PFSK-1 (cell line): ENCODE measurements at regions not wholly inside any gene's neighbourhood (a gene's known extent, or its start where the extent isn't known, plus 50 kb on each side); places are given as distances from the start of the nearest gene placed in this dataset.

Experiments
- POLR2AphosphoS5 ChIP-seq: IDR thresholded peaks from 2 replicates; pipeline ENCODE4 v1.6.1; 2012; ENCODE audit warnings: low read depth, mild to moderate bottlenecking, control low read depth, low read length, moderate library complexity
- SIN3A ChIP-seq: IDR thresholded peaks from 2 replicates; pipeline ENCODE4 v1.6.1; 2012; ENCODE audit warnings: mild to moderate bottlenecking, low read length, moderate library complexity, borderline replicate concordance; ENCODE audit not compliant: insufficient read depth
- TAF1 ChIP-seq: IDR thresholded peaks from 2 replicates; pipeline ENCODE4 v1.6.1; 2012; ENCODE audit warnings: low read length, control low read depth, borderline replicate concordance; ENCODE audit not compliant: insufficient read depth
- TF ChIP-seq, protein P1 (sequence below), 2 experiments: IDR thresholded peaks; 2 replicates each; pipeline versions ENCODE4 v1.6.1 to v1.8.0; 2011 to 2012; ENCODE audit warnings: low read depth in 2 of 2, low read length in 2 of 2, control low read depth in 1 of 2, inconsistent platforms in 1 of 2, mild to moderate bottlenecking in 1 of 2, moderate library complexity in 1 of 2; ENCODE audit not compliant: insufficient read depth in 1 of 2

DNA sequence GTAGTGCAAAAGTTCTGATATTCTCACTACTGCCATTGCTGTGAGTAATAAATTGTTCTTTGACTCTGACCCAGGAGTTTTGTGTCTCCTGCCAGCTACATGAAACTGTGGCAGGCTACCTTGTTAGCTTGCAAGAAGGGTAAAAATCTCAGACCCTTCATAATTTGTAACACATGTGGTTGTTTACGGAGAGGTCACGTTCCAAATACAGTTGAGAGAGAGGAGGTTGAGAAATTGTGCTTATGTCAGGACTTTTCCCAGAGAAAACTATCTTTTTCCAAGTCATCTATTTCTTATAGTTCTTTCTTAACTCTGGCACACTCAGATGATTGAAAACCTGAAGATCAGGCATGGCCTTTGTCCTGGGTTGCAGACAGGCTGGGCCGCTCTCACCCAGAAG, 114.4 kb upstream of the SVIL start:
- TF ChIP-seq POLR2AphosphoS5 (no peak), TAF1 (no peak), SIN3A (no peak)
- TF ChIP-seq, protein P1, sequence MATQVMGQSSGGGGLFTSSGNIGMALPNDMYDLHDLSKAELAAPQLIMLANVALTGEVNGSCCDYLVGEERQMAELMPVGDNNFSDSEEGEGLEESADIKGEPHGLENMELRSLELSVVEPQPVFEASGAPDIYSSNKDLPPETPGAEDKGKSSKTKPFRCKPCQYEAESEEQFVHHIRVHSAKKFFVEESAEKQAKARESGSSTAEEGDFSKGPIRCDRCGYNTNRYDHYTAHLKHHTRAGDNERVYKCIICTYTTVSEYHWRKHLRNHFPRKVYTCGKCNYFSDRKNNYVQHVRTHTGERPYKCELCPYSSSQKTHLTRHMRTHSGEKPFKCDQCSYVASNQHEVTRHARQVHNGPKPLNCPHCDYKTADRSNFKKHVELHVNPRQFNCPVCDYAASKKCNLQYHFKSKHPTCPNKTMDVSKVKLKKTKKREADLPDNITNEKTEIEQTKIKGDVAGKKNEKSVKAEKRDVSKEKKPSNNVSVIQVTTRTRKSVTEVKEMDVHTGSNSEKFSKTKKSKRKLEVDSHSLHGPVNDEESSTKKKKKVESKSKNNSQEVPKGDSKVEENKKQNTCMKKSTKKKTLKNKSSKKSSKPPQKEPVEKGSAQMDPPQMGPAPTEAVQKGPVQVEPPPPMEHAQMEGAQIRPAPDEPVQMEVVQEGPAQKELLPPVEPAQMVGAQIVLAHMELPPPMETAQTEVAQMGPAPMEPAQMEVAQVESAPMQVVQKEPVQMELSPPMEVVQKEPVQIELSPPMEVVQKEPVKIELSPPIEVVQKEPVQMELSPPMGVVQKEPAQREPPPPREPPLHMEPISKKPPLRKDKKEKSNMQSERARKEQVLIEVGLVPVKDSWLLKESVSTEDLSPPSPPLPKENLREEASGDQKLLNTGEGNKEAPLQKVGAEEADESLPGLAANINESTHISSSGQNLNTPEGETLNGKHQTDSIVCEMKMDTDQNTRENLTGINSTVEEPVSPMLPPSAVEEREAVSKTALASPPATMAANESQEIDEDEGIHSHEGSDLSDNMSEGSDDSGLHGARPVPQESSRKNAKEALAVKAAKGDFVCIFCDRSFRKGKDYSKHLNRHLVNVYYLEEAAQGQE (IDR thresholded peaks at IDR 0.05; ENCODE audit: insufficient read depth in 1 of 2, low read depth in 2 of 2, low read length in 2 of 2): no peak
